Skeletal muscle cell (primary cell): ENCODE measurements at regions not wholly inside any gene's neighbourhood (a gene's known extent, or its start where the extent isn't known, plus 50 kb on each side); places are given as distances from the start of the nearest gene placed in this dataset.

Source experiments
- DNase-seq: peaks from one replicate; pipeline ENCODE4 v3.0.0-alpha.2; 2010; ENCODE audit warnings: low read depth
- H3K4me3 ChIP-seq: 2 replicates; pipeline ENCODE4 v1.5.1; 2011; ENCODE audit warnings: low read depth, mild to moderate bottlenecking, control low read depth, low read length, moderate library complexity

GRCh38 chr3:28923994-28924393, 356.9 kb upstream of the RBMS3 start:
- no peak overlapping the region for H3K4me3 ChIP-seq
- DNase-seq: no peak

DNA sequence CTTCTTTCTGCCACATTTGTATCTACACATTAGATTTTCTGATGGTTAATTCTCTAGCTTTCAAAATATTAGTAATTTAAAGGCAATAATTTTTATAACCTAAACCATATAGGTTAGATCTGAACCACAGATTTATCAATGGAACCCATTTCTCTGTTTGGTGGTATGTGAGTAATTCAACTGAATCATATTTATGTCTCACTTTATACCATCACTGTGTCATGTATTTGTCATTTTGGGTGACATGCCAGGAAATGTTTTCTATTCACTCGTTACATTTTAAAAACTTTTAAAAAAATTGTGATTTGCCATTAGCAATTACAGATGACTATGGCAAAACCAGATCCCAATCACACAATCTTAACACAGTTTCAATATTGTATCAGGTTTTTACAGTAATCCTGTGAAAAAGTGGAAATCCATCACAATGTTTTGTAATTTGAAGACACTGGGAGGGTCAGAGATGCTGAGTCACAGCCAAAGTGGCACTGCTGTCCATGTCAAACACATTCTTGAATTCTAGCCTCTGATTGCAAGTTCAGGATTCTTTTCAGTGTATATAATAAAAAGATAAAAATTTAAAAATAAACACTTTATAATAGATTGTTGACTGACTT, 356.0 kb upstream of the RBMS3 start:
- no peak overlapping the region for H3K4me3 ChIP-seq
- no peak for DNase-seq

DNA sequence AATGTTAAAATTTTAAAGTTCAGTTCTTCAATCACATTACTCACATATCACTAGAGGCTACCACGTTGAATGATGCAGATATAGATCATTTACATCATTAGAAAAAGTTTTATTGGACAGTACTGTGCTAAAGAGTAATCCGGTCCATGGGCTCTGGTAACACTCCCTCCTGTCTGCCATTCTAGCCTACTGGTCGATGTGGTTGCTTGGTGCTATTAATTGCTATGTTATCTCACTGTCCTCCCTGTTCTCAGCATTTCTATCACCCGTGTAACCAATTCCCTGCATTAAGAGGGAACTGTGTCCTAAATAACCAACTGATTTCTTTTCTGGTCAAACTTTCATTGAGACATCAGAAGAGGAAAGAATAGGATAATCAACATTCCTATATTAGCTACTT, 347.5 kb upstream of the RBMS3 start:
- no peak overlapping the region for H3K4me3 ChIP-seq
- no peak for DNase-seq

DNA sequence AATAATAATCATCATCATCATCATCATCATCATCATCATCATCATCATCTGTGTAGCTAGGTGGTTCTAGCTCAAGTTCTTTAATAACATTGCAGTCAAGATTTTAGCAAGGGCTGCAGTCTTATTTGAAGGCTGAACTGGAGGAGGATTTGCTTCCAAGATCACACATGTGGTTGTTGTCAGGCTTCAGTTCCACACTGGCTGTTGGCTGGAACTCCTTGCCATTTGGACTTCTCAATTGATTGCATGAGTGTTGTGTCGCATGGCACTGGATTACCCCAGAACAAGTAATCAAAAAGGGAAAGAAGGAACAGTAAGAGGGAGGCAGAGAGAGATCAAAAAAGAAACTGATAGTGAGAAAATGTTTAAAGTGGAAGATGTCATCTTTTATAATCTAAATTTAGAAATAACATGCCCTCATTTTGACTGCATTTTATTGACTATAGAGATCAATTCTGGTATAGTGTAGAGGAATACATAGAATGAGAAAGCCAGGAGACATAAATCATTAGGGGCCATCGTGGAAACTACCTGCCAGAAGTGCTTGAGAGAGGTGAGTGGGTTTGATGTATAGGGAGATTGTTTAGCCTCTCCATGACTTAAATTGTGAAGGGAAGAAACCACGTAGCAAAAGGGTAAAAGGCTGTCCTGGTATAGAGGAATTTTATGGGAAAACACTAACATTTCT, 346.6 kb upstream of the RBMS3 start:
- DNase-seq: no peak
- H3K4me3 ChIP-seq: no peak overlapping the region

DNA sequence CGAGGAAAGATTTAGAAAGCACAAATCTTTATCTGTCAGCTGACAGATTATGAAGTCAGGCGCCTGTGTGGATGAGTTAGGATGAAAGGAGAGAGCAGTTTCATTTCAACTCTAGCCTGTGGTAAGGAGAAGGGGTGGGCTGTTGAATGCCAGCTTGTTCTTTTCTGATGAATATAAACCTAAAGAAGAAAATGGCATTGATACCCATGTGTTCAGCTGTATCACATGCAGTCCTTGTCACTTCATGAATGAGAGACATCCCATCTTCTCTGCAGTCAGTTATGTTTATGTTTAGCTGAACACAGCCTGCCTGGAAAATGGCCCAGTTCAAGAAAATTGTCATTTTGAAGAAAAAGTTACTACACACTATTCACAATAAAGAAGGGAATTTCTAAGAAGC, 345.7 kb upstream of the RBMS3 start:
- no peak for DNase-seq
- H3K4me3 ChIP-seq: no peak overlapping the region

DNA sequence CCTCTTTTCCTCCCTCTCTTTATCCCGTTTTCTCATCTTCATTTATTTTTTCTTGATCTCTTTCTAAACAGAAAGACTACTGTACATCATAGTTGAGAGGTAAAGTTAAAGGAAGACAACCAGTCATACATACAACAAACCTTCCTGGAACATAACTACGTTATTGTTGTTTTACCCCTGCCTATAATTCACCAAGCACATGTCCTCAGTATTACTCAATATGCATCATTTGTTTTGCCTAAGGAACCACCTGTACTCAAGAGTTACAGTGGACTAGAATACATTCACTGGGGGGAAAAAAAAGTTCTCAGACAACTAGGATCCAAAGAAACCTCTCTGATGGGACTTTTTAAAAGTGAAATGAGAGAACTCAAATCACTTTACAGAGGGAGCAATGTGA, 344.7 kb upstream of the RBMS3 start:
- no peak for DNase-seq
- H3K4me3 ChIP-seq: no peak overlapping the region

- no peak overlapping the region for H3K4me3 ChIP-seq
- DNase-seq: peak; percentile 85
Measured at GRCh38 chr3:28940530-28940929, 340.3 kb upstream of the RBMS3 start.

- H3K4me3 ChIP-seq: no peak overlapping the region
- no peak for DNase-seq
Measured at GRCh38 chr3:28940994-28941393, 339.9 kb upstream of the RBMS3 start.

GRCh38 chr3:28947061-28947460, 333.8 kb upstream of the RBMS3 start:
- DNase-seq: peak; percentile 47
- no peak overlapping the region for H3K4me3 ChIP-seq

GRCh38 chr3:28947751-28948150, 333.1 kb upstream of the RBMS3 start:
- H3K4me3 ChIP-seq: no peak overlapping the region
- no peak for DNase-seq

- H3K4me3 ChIP-seq: no peak overlapping the region
- no peak for DNase-seq
Measured at GRCh38 chr3:28948685-28949084, 332.2 kb upstream of the RBMS3 start.

DNA sequence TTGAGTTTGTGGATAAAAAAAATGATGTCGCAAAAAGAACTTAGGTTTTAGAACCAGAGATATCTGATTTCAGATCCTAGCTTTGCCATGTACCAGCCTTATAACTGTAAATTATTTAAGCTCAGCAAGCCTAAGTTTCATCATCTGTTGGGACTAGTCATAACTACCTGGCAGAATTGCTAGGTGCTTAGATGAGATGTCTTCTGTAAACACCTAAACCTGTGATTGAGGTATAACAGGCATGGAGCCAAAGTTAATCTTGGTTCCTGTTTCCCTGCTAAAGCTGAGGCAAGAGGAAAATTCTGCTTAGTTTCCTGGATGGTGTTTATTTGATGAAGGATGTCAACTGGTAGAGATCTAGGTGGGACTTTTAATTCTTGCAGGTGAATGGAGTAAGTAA, 331.3 kb upstream of the RBMS3 start:
- DNase-seq: no peak
- H3K4me3 ChIP-seq: no peak overlapping the region

DNA sequence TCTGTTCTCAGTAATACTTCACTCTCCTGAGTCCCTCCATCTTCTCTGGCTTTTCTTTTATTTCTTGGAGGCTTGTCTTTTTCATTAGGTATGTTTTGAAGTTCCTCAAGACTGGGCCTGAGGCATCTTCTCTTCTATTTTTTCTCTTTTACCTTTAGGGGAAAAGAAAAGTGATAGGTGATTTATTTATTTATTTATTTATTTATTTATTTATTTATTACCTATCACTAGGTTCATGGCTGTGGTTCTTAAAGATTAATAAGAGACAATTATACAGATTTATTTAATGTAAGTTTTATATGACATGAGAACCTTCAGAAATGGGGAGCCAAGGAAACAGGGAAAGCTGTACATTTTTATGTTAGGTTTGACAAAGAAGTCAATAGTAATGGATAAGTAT, 330.3 kb upstream of the RBMS3 start:
- DNase-seq: no peak
- H3K4me3 ChIP-seq: no peak overlapping the region

GRCh38 chr3:28951772-28952556, 328.9 kb upstream of the RBMS3 start:
- DNase-seq: no peak
- H3K4me3 ChIP-seq: no peak overlapping the region

DNA sequence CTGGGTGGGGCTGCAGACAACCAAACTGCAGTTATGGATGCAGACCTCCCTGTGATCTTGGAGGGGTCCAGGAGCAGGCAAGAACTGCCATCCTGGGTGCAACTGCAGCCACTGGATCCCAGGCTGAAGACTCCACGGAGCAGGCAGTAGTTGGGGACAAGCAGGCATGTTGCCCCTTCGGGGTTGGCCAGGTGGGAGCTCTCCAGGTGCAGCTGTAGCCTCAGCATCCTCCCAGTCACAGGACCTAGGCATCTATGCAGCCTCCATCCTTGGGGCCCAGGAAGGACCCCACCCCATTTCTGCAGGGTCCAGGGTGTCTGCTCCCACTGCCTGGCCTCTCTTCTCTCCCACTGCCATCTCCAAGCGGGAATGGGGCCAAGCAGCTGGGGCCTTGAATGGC, 322.2 kb upstream of the RBMS3 start:
- no peak for DNase-seq
- H3K4me3 ChIP-seq: no peak overlapping the region

DNA sequence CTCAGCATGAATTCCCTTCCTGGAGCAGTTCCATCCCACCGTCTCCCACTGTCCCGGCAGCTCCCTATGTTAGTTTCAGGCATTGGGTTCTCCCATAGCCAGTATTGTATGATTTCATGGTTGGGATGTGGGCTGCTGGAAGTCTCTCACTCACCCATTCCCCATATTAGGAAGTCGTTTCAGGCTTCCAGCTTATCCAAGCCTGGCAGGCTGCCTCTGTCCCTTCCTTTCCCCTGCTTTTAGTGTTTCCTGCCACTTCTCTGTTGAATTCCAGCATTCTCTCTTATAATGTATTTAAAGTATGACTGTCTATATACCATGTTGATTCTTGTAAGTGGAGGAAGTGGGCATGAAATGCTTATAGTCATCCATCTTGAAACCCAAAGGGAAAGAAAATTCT, 309.7 kb upstream of the RBMS3 start:
- H3K4me3 ChIP-seq: no peak overlapping the region

DNA sequence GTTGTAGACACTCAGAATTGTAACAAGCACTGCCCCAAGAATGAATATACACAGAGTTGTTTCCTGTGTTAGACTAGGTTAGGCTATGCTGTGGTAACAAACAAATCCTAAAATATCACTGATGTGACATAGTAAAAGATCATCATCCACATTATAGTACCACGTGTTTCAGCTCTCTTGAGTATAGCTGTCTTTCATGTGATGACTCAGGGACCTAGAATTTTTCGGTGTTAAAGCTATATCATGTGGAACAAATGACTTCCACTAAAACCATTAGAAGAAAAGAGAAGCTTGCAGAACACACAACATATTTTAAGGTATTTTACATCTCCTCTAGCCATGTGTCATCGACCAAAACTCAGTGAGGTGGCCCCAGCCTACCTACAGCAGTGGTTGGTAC, 307.9 kb upstream of the RBMS3 start:
- no peak for DNase-seq
- H3K4me3 ChIP-seq: no peak overlapping the region

More for the DNA sequence above, 309.7 kb upstream of the RBMS3 start:
- DNase-seq: no peak

DNA sequence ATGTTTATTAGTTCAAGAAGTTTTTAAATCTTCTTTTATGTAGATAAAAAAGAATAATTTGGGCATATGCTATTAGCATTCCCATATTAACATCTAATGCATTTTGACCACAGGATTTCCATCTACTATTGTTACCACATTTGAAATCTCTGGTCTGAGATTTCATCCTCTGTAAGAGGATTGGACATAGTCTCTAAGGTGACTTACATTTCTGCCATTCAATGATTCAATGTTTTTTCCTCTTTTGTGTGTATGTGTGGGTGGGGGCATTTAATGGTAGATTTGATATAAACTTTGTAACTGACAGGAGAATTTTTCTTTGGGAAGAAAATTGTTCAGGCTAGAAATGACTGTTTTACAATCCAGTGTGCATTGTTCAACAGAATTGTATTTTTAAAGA, 307.3 kb upstream of the RBMS3 start:
- DNase-seq: peak; percentile 15
- no peak overlapping the region for H3K4me3 ChIP-seq

GRCh38 chr3:28978092-28978491, 302.8 kb upstream of the RBMS3 start:
- no peak overlapping the region for H3K4me3 ChIP-seq
- DNase-seq: no peak

- DNase-seq: no peak
Measured at GRCh38 chr3:28980131-28980530, 300.7 kb upstream of the RBMS3 start.

DNA sequence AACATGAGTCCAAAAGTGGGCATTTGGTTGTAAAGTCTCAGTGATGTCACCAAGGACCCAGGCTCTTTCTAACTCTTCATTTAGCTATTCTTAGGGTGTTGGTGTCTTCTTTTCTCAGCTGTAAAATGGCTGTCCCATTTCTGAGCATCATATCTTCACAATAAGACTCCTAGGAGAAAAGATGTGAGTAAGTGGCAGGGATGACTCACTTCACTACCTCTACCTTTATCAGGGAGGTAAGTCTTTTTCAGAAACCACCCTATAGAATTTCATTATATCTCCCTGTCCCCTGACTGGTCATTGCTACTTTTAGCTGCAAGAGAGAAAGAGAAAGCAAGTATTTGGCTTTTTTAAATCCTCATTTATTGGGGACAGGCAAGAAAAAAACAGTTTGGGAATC, 300.2 kb upstream of the RBMS3 start:
- H3K4me3 ChIP-seq: no peak overlapping the region
- DNase-seq: no peak

More at GRCh38 chr3:28980131-28980530, 300.7 kb upstream of the RBMS3 start:
- no peak overlapping the region for H3K4me3 ChIP-seq
